H1 (cell line): ENCODE measurements at regions not wholly inside any gene's neighbourhood (a gene's known extent, or its start where the extent isn't known, plus 50 kb on each side); places are given as distances from the start of the nearest gene placed in this dataset.

ENCODE experiments used
- ATF2 ChIP-seq: IDR thresholded peaks from 2 replicates; pipeline ENCODE4 v1.6.1; 2012; ENCODE audit warnings: low read length, inconsistent platforms
- CREB1 ChIP-seq: IDR thresholded peaks from 2 replicates; pipeline ENCODE4 v1.6.1; 2012; ENCODE audit warnings: inconsistent platforms
- EGR1 ChIP-seq: IDR thresholded peaks from 2 replicates; pipeline ENCODE4 v1.6.1; 2011; ENCODE audit warnings: low read depth, low read length, borderline replicate concordance
- POLR2AphosphoS5 ChIP-seq: IDR thresholded peaks from 2 replicates; pipeline ENCODE4 v1.6.1; 2011; ENCODE audit warnings: low read depth, low read length
- RNF2 ChIP-seq: fragments of 200-900, 300-1000 bp; sonication (generic); IDR thresholded peaks from 2 replicates; pipeline ENCODE4 v1.7.1; 2016; ENCODE audit warnings: borderline replicate concordance, low read depth, mild to moderate bottlenecking, antibody characterized with exemption, low read length; ENCODE audit not compliant: poor library complexity, severe bottlenecking; ENCODE audit errors: missing control alignments
- SIN3A ChIP-seq, 2 experiments: IDR thresholded peaks in 1 of 2; conservative IDR thresholded peaks in 1 of 2; 2 replicates each; pipeline ENCODE4 v1.6.1; 2011 to 2012; ENCODE audit warnings: low read length in 2 of 2, improper control_type of control experiment in 1 of 2, low read depth in 1 of 2, mild to moderate bottlenecking in 1 of 2
- TBP ChIP-seq: IDR thresholded peaks from 2 replicates; pipeline ENCODE4 v1.6.1; 2011; ENCODE audit warnings: low read depth, low read length, improper control_type of control experiment
- TF ChIP-seq, protein P1 (sequence below), 3 experiments: IDR thresholded peaks; 1 replicate in 2 of 3; 2 replicates in 1 of 3; pipeline versions ENCODE4 v1.5.1 to v1.6.1; 2011; ENCODE audit warnings: low read length in 3 of 3, mild to moderate bottlenecking in 3 of 3, inconsistent platforms in 2 of 3, low read depth in 1 of 3, moderate library complexity in 1 of 3; ENCODE audit not compliant: insufficient read depth in 1 of 3; ENCODE audit errors: control extremely low read depth in 1 of 3
- TF ChIP-seq, protein P2 (sequence below): IDR thresholded peaks from 2 replicates; pipeline ENCODE4 v1.6.1; 2011; ENCODE audit warnings: low read depth, mild to moderate bottlenecking, low read length; ENCODE audit not compliant: insufficient read depth

DNA sequence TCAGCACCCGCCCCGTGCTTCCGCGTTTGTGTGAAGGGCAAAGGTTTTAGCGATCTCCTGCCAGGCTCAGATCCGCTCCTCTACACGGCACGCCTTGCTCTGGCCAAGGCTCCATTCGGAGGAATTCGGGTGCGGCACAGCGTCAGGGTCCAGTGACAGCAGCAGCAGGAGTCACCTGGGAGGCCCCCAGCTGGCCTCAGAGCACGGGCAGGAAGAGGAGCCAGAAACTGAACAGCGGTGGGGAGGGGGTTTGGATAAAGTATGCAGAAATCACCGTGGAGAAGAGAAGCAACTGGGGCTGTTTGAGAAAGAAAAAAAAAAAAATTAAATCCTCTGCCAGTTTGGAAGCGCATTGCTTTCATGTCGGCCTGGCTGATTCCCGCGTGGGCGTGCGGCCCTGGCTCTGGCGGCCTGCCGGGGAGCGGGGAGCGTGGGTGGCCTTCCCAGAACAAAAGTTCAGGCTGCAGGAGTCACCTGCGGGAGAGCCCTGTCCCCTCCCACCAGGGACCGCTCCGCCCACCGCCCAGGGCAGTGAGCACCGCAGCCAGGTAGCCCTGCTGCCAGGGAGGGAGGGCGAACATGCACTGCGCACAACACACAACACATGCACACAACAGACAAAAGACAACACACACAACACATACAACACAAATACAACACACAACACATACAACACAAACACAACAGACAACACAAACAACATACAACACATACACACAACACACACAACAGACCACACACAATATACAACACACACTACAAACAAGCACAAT, 107.6 kb downstream of the ETS2 start (continued):
- TF ChIP-seq EGR1 (peak; percentile 87), CREB1 (no peak), SIN3A (conservative IDR thresholded peaks at IDR 0.05 in 1 of 2, IDR thresholded peaks at IDR 0.05 in 1 of 2; ENCODE audit: low read depth in 1 of 2, low read length in 2 of 2) (peak; percentile 65 to 83; a peak in 3 of 4 replicates), TBP (no peak), ATF2 (no peak), RNF2 (no peak), POLR2AphosphoS5 (no peak)
- TF ChIP-seq, protein P1, sequence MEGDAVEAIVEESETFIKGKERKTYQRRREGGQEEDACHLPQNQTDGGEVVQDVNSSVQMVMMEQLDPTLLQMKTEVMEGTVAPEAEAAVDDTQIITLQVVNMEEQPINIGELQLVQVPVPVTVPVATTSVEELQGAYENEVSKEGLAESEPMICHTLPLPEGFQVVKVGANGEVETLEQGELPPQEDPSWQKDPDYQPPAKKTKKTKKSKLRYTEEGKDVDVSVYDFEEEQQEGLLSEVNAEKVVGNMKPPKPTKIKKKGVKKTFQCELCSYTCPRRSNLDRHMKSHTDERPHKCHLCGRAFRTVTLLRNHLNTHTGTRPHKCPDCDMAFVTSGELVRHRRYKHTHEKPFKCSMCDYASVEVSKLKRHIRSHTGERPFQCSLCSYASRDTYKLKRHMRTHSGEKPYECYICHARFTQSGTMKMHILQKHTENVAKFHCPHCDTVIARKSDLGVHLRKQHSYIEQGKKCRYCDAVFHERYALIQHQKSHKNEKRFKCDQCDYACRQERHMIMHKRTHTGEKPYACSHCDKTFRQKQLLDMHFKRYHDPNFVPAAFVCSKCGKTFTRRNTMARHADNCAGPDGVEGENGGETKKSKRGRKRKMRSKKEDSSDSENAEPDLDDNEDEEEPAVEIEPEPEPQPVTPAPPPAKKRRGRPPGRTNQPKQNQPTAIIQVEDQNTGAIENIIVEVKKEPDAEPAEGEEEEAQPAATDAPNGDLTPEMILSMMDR (IDR thresholded peaks at IDR 0.05; ENCODE audit: control extremely low read depth in 1 of 3, insufficient read depth in 1 of 3, low read depth in 1 of 3, low read length in 3 of 3): no peak
- TF ChIP-seq, protein P2, sequence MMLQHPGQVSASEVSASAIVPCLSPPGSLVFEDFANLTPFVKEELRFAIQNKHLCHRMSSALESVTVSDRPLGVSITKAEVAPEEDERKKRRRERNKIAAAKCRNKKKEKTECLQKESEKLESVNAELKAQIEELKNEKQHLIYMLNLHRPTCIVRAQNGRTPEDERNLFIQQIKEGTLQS: no peak
